Stromal cell of bone marrow (primary cell): ENCODE measurements at regions not wholly inside any gene's neighbourhood (a gene's known extent, or its start where the extent isn't known, plus 50 kb on each side); places are given as distances from the start of the nearest gene placed in this dataset.

ENCODE experiments used
- DNase-seq: peaks from one replicate; pipeline ENCODE4 v3.0.0-alpha.2; 2012; ENCODE audit warnings: low read depth

- DNase-seq: no peak
Measured at GRCh38 chr2:168338803-168339437, 91.5 kb upstream of the STK39 start.

GRCh38 chr2:168340931-168341330, 93.5 kb upstream of the STK39 start:
- no peak for DNase-seq

DNA sequence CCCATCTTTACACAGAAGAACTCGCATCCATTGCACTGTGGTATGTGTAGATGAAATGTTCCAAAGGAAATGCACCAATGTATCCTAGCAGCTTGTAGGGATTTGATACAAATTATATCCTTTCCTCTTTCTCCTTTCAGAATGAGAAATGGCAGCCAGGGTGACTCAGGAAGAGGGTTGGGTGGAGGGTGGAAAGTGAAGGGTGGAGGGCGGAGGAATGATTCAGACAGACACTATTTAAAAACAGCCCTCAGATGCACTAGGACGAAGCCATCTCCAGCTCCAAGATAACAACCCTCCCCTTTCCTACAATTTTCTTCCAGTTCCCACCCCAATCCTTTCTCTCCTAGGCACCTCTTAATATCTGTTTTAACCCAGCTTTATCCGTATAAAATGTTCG, 96.2 kb upstream of the STK39 start:
- peak; percentile 49 for DNase-seq

- DNase-seq: no peak
Measured at GRCh38 chr2:168344706-168345105, 97.3 kb upstream of the STK39 start.

DNA sequence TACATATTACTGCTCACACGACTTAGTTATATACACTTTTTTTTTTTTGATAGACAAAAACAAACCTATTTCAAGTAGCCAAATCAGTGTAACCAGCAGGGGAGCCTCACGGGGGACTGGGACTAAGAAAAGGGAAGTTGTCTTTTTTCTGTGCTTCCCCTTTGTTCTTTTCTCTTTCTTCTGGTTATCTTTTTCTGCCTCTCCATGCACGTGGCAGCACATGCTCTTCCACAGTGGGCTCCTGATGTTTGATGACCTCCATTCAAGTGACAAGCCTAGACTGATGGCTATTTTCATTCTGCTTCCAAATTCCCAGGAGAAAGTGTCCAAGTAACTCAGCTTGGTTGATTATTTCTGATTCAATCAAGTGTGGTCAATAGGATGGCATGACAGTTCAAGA, 98.2 kb upstream of the STK39 start:
- DNase-seq: no peak

DNA sequence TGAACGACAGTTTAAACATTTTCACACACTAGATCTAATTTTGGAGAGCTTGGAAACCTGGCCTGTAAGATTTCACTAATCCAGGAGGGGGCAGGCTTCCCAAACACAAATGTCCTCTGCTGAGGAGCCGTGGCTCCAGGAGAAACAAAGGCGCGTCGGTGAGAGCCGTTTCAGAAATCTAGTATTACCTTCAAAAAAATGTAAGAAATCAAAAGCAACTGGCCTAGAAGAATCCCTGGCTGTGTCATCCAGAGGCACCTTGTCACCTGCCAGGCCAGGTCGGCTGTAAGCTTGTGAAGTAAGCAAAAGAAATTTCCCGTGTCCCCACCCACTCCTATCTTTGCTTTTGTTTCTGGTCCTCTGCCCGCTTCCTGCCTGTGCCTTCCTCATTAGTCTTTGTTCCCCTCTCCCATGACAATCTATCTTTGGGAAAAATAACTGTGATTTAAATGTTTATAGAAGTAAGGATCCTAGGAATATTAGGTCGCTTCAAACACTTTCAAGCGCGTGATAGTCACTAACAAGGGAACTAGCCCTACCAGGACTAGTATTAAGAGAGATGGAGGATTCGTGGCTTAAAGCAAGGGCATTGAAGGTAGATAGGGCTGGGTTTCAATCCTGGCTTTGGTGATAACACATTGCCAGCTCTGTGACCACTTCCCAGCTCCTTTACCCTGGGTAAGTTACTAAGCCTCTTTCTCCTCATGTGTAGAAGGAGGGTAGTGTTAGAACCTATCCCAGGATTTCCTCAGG, 99.5 kb upstream of the STK39 start:
- peak; percentile 41 for DNase-seq

- DNase-seq: no peak
Measured at GRCh38 chr2:168348076-168348475, 100.7 kb upstream of the STK39 start.

DNA sequence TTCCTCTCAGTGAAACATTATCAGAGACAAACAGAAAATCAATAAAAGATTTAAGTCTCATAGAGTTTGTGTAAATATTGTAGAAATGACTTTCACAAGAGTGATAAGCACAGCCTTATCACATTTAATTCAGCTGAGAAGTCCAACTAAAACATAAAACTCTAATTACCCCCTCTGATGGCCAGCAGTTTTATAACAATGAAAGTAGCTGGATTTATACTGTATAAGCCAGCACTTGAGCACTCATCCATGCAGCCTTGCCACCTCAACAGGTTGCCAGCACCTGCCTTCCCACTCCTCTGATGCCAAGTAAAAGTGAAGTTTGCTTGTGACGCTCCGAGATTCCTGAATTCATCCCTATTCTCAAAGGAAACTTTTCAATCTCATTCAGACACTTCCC, 103.0 kb upstream of the STK39 start:
- no peak for DNase-seq

DNA sequence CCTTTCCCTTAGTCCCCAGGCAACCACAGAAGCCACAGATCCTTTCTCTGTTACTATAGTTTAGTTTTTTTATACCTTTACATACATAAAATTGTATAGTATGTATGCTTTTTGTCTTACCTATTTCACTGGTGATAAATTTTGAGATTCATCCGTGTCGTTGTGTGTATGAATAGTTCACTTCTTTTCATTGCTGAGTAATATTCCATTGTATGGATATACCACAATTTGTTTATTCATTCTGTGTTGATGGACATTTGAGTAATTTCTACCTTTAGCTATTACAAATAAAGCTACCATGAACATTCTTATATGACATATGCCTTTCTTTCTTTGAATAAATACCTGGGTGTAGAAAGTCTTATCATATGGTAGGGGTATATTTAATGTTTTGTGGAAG, 102.8 kb upstream of the CERS6 start:
- no peak for DNase-seq

GRCh38 chr2:168354499-168354898, 101.6 kb upstream of the CERS6 start:
- no peak for DNase-seq

DNA sequence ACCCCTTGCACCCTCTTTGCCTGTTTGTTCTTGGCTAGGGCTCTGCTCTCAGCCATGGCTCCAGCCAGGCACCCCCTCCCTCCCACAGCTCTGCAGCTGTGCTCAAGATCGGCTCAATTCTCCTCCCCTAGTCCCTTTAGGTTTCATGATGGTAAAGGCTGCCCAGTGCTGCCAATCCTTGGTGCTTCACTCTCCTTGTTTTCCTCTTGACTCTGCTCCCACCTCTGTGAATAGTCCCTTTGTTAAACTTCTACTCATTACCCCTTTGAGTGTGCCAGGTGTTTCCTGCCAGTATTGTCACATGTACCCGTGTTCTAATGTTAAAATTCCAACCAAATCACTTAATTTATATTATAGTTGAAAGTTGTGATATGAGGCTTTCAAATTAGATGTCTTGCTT, 101.0 kb upstream of the CERS6 start:
- no peak for DNase-seq

GRCh38 chr2:168355779-168356476, 100.1 kb upstream of the CERS6 start:
- no peak for DNase-seq

DNA sequence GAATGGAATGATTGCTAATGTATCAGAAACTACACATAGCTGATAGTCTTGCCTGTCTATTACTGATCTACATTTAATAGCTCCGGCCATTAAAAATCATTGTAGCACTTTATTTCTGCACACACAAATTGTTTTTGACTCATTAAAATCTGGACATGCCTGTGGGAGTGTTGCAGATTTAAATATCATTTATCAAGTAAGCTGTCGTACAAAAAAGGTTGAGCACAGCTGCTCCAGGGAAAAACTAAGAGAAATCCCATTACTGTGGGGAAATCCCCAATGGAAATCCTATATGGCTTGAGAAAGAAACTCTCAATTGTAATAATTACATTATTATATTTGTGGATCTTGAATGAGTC, 99.6 kb upstream of the CERS6 start:
- DNase-seq: no peak

DNA sequence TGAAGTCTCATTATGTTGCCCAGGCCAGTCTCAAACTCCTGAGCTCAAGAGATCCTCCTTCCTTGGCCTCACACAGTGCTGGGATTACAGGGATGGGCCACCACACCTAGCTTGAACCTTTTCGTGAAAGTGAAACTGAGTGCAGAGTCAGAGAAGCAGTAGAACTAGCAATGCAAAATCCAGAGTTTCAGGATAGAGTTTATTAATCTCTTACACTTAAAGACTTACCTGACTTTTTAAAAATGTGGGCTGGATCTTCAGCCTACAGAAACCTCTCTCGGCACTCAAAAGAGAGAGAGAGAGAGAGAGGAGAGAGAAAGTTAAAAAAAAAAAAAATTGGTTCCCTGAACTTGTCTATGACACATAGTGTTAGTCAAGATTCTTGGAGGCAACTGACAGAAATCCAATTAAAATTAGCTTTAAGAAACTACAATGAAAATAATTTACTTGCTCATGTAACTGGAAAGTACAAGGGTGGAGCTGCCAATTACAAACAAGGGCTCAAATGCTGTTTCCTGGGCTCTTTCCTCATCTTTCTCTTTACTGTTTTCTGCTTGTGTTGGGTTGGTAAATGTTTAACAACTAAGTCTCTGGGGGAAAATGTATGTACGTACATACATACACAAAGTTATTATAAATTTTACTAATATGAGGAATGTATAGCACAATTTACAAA, 98.1 kb upstream of the CERS6 start:
- DNase-seq: no peak

DNA sequence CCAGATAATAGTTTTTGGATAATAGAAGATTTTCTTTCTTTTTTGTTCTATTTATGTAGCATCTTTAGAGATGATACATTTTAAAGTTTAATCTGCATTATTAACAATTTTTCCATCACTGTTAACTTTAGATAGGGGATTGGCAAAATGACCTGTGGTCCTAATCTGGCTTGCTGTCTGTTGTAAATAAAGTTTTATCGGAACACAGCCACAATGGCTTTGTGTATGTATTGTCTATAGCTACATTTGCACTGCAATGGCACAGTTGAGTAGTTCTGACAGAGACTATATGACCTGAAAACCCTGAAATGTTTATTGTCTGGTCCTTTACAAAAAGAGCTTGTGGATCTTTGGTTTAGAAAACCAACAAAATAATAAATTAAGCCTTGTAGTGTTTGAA, 97.0 kb upstream of the CERS6 start:
- DNase-seq: no peak

- DNase-seq: no peak
Measured at GRCh38 chr2:168363347-168364092, 92.6 kb upstream of the CERS6 start.

GRCh38 chr2:168365094-168365621, 90.9 kb upstream of the CERS6 start:
- DNase-seq: no peak

- DNase-seq: no peak
Measured at GRCh38 chr2:168369031-168369430, 87.0 kb upstream of the CERS6 start.

GRCh38 chr2:168371273-168372019, 84.6 kb upstream of the CERS6 start:
- no peak for DNase-seq

DNA sequence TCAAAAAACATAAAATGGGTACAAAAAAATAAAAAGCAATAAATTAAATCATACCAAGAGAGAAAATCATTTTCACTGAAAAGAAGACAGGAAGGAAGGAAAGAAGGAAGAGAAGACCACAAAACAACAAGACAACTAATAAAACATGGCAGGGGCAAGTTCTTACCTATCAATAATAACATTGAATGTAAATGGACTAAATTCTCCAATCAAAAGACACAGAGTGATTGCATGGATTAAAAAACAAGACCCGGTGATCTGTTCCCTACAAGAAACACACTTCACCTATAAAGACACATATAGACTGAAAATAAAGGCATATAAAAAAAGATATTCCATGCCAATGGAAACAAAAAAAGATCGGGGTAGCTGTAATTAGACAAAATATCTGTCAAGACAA, 82.6 kb upstream of the CERS6 start:
- no peak for DNase-seq

GRCh38 chr2:168375195-168375798, 80.8 kb upstream of the CERS6 start:
- no peak for DNase-seq
